Cardiac septum (tissue), 1 donor: ENCODE measurements at regions not wholly inside any gene's neighbourhood (a gene's known extent, or its start where the extent isn't known, plus 50 kb on each side); places are given as distances from the start of the nearest gene placed in this dataset.

Source experiments
- DNase-seq: peaks from one replicate; pipeline ENCODE4 v3.0.0-alpha.2; 2020; ENCODE audit warnings: low spot score
- intact Hi-C: fragments of 100-400 bp; cut with DNase I; formaldehyde crosslinking; loops from one replicate; pipeline ENCODE4 v1.14.0; 2022
- donor health status: DM: no; HTN: no; CAD: no.

DNA sequence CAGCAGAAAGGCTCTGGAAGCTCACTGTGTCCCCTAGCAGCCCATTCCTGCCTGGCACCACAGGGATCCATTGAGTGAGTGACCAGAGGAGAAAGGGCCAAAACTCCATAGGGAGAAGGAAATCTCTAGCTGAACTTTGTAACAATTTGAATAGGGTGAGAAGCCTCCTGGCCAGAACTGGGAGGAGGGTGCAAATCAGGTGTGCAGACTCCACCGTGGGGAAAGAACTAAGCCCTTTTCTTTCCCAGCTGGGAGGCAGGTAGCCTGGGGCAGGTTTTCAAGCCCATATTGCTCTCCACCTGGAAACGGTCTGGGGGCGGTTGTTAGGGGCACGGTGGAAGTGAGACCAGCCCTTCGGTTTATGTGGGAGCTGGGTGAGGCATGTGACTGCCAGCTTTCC is 227.2 kb downstream of the SNCA start:
- intact Hi-C loops = no loop called here
- DNase-seq = no peak

DNA sequence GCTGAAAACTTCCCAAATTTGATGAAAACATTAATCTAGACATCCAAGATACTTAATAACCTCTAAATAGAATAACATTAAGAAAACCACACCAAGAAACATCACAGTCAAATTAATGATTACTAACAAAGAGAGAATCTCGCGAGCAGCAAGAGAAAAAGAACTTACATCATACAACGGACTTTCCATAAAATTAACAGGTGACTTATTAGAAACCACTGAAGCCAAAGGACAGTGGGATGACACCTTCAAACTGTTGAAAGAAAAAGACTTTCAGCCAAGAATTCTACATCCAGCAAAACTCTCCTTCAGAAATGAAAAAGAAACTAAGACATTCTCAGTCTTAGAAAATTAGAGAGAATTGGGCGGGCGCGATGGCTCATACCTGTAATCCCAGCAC is 232.0 kb downstream of the SNCA start:
- intact Hi-C loops = no loop called here
- no peak for DNase-seq

DNA sequence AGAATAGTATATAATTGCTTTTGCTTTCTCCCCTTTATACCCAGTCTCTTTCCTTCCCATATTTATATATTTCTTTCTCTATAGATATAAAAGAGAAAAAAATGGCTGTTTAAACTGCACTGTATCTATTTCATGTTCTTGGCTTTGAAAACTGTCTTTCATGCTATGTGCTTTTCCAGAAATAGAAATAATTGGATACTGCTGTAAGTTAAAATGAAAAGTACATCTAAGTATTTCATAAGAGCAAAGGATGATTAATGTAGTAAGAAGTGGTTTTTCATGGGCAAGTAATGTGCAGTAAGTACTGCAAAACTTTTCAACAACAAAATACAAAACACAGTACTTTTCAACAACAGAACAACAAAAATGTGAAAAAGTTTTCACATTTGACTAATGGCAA is 237.9 kb downstream of the SNCA start:
- intact Hi-C loops = no loop called here
- no peak for DNase-seq

DNA sequence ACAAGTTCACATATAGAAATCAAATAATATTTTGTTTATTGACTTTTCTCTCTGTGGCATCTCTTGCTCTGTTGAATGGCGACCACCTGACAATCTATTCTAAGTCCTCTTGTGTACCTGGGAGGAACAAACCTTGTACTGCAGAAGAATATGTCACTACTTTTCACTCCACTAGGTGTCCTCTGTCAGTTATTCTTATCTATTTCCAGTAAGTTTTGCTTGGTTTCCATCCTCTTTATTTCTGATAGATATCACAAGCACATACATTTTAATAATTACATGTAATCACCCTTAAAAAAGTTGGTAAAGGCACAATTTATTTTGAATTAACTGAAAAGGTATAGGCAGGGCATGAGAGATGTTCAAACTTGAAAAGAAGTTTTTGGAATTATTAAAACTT is 238.4 kb downstream of the SNCA start:
- intact Hi-C loops = no loop called here
- DNase-seq = no peak

DNA sequence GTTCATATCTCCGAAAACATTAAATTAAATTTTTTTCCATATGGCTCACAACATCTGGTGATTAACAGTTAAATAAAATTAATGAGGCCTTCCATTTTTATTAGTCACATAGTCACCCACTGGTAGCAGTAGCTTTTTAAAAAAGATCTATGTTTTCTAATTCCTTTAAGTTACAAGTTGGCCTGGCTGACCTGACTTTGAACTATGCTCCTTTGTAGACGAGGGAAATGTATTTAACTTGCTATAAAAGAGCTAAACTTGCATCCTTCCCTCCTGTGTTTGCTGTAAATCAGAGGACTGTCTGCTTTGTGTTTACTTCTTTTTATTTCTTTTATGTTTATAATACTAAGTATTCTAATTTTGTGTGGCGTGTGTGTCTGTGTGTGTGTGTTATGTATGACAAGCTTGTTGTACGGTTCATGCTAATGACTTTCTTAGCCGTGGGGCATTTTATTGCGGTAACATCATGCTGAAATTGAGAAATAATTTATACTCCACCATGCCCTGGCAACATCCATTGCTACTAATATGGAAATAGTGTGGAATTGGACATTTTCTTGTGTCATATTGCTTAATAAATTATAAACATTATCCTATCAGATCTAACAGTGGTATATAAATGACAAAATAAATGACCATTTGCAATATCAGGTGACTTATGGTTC is 241.7 kb downstream of the SNCA start:
- intact Hi-C loops = no loop called here
- no peak for DNase-seq

DNA sequence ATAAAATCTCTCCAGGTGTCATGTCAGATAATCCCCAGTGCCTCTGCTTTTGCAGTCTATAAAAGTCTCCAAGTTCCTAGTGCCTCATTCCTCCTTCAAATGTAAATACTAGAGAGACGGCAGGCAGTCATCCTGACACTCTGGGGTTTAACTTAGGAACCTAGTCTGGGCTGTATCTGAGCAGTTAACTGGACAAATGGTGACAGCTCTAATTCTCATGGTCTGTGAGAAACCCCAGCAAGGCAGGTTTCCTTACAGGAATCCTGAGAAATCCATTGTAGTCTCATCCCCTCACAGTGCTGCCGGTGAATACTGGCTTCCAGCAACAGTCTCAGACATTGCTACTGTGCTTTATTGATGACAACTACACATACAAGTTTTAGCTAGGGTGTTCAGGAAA is 246.8 kb downstream of the SNCA start:
- no peak for DNase-seq
- intact Hi-C loops = no loop called here

DNA sequence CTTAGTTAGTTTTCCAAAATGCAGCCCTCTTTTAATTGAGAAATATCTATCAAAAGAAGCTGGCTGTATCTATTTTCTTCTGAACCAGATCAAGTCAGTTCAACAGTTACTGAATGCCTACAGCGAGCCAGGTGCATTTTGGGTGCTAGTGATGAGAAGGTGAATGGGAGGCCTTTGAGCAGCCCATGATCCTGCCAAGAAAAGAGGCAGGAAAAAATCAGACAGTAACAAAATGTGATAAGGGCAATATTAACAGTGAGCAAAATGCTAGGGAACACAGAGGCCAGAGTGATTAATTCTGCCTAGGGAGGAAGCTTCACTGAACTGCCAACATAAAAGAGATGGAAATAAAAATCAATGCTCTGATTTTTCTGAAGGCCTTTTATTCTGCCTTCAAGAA is 248.5 kb downstream of the SNCA start:
- intact Hi-C loops = loop anchor here (10.0 kb wide), 1 partner anchor 316 kb away; no protein-coding TSS in a partner anchor
- DNase-seq = no peak

DNA sequence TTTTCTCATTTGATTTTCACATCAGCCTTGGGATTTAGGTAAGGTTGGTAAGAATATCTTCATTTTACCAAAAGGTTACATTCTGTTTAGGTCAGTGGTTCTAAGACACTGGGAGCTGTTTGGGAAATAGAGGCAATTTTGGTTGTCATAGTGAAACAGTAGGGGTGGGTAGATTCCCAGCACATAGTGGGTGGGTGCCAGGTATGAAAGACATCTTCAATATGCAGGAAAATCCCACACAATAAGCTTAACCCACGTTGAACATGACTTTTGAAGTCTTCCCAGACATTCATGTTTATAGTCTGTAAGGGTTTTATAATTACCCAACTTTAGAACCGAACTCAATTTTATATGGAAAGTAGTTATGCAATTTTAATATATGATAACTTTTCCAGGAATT is 249.6 kb downstream of the SNCA start:
- intact Hi-C loops = loop anchor here (10.0 kb wide), 1 partner anchor 317 kb away; no protein-coding TSS in a partner anchor
- DNase-seq = no peak

DNA sequence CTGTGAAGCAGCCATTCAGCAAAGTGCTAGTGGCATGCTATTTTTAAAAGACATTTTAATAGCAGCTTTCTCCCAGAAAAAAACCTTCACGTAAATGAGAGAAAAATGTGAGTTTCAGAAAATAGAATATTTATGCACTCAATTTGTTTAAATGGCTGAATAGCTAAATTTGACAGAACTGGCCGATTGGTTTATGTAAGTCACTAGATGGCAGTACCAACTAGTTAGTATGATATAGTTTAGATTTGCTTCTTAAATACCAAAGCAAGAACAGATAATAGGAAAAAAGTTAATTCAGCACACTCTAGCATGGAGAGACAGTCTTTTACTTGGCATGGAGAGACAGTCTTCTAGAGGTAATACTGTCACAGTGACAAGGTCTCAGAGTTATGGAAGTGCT is 250.1 kb downstream of the SNCA start:
- intact Hi-C loops = loop anchor here (10.0 kb wide), 1 partner anchor 318 kb away; no protein-coding TSS in a partner anchor
- DNase-seq = no peak

DNA sequence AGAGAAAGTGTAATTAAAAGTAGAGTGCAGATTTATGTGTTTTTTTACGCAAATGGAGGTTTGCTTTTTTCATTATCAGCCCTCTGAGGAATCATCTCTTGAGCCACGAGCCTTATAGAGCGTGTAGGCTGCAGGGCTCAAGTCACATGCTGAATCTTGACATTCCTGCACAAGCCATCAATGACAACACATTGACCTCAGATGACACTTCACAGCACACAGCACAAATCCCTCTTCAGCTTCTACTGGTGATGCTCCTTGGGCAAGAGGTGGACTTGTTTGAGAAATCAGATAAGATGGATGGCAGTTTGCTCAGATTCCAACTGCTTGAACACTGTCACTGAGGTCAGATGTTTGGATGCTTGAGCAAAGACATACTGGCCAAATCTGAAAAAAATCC is 250.6 kb downstream of the SNCA start:
- no peak for DNase-seq

DNA sequence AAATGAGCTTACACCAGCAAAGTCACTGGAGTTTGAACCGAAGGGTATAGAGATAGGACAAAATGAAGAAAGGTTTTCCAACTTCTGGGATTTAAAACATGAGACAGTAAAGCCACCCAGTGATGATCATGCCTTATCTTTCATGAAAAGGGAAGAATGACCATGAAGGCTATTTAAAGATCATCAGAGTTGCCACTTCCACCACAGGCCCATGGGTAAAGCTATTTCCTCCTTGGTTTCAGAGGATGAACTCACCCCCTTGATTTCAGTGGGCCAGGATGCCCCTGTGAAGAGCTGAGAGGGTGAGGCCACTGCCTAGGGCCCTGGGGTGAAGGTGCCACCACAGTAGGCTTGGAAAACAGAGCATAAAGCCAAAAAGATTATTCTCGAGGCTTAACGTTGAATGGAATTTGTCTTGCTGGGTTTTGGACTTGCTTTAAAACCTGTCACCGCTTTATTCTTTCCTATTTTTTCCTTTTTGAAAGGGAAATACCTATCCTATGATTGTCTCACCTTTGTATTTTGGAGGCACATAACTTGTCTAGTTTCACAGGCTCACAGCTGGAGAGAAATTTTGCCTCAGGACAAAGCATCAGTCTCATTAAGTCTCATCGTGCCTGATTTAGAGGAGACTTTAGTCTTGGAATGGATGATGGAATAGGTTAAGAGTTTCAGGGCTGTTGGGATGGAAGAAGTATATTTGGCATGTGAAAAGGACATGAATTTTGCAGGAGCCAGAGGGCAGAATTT is 254.0 kb downstream of the SNCA start:
- intact Hi-C loops = loop anchor here (10.0 kb wide), 1 partner anchor 322 kb away; no protein-coding TSS in a partner anchor

More for the DNA sequence above, 250.6 kb downstream of the SNCA start:
- intact Hi-C loops = loop anchor here (10.0 kb wide), 1 partner anchor 318 kb away; no protein-coding TSS in a partner anchor

DNA sequence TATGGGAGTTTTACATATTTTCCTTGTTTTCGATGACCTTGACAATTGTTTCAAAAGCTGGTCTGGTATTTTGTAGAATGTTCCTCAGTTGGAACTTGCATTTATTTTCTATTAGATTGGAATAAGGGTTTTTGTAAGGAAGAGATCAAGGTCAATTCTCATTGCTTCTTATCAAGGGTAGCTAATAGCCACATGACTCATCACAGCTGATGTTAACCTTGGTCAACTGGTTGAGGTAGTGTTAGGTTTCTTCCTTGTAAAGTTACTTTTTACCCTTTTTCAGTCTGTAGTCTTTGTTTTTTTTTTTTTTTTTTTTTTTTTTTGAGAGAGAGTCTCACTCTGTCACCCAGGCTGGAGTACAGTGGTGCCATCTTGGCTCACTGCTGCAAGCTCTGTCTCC is 257.2 kb downstream of the SNCA start:
- intact Hi-C loops = loop anchor here (10.0 kb wide), 1 partner anchor 325 kb away; no protein-coding TSS in a partner anchor
- DNase-seq = no peak

More for the DNA sequence above, 254.0 kb downstream of the SNCA start:
- DNase-seq = no peak

DNA sequence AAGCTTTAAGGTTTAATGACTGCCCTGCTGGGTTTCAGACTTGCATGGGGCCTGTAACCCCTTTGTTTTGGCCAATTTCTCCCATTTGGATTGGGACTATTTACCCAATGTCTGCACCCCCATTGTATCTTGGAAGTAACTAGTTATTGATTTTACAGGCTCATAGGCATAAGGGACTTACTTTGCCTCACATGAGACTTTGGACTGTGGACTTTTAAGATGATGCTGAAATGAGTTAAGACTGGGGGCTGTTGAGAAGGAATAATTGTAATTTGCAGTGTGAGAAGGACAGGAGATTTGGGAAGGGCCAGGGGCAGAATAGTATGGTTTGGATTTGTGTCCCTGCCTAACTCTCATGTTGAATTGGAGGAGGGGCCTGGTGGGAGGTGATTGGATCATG is 260.7 kb downstream of the SNCA start:
- no peak for DNase-seq
- intact Hi-C loops = no loop called here

DNA sequence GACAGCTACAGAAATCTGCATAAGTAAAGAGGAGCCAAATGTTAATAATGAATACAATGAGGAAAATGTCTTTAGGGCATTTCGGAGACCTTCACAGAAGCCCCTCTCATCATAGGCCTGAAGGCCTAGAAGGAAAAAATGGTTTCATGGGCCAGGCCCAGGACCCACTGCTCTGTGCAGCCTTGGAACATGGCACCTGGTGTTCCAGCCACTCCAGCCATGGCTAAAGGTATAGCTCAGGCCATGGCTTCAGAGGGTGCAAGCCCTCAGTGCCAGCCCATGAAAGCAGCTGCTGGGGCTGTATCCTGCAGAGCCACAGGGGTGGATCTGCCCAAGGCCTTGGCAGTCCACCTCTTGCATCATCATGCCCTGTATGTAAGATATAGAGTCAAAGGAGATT is 261.1 kb downstream of the SNCA start:
- intact Hi-C loops = no loop called here
- DNase-seq = no peak

DNA sequence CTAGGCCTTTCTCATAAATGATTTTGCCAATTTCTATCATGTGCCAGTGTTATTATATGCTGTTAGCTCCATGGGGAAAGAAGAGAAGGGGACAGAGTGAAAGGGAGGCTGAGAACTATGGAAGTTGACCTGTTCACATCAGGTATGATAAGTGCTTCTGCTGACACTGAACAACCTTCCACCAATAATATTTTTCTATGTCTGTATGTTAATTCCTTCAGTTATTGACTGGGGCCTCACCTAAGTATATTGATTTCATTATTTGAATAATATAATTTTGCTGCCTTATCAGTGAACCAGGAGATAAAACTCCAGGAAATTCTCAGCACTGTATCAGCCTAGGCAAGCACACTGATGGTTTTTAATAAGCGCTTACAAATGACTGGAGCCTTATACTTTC is 262.8 kb downstream of the SNCA start:
- intact Hi-C loops = no loop called here
- DNase-seq = no peak

DNA sequence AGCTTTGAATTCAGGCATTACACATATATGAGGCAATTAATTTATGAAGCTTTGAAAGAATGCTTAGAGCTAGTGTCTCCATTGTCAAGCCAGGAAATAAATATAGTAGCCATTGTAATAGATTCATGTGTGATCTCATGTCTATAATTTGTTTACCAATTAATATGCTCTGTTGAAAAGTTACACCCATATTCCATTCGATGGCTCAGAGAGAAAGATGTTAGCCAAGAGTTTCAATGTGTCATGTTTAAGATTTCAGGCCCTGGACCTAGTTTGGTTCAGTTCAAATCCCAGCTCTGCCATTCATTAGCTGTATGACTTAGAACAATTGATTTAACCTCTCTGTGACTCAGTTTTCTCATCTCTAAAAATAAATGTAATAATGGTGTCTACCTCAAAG is 263.3 kb downstream of the SNCA start:
- intact Hi-C loops = no loop called here
- DNase-seq = no peak

DNA sequence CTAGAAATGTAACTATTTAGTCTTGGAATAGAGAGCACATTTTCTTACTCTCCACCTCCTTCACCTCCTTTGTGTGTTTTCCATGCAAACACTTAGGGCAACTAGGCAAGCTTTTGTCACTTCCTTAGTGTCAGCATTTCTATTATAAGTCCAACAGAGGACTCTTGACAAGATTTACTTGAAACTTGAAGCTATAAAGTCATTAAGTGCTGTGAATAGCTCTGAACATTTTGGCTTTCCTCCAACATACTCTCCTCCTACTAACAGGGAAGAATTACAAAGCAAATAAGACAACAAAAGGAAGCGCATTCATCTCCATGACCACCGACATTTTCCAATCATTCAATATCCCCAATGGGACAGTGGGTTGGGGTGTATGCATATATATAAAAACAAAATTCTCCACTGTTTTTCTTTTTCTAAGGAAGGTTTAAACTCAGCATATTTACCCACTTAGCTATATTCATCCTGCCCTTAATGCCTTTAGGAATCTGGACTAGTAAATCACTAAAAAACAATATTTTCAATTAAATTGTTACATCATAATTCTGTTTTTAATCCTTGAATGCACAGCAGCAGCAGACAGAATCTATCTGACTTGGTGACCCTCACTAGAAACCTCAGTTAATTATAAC is 264.6 kb downstream of the SNCA start:
- intact Hi-C loops = no loop called here
- no peak for DNase-seq

DNA sequence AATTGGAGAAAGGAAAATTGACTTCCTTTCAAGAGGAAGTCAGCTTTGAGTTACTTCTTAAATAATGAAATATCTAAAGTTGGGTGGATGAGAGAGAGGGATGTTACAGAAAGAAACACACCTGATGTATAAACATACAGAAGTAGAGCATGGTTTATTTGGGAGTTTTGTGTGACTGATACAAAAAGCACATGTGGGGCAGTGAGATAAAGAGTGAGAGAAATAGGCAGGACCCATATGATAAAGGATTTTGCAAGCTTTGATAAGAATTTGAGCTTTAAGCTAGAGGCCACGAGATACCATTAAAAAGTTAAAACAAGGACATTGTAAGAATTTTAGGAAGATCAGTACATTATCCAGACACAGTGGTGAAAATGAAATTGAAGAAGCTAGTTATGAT is 263.3 kb upstream of the GPRIN3 start:
- intact Hi-C loops = no loop called here
- DNase-seq = no peak

DNA sequence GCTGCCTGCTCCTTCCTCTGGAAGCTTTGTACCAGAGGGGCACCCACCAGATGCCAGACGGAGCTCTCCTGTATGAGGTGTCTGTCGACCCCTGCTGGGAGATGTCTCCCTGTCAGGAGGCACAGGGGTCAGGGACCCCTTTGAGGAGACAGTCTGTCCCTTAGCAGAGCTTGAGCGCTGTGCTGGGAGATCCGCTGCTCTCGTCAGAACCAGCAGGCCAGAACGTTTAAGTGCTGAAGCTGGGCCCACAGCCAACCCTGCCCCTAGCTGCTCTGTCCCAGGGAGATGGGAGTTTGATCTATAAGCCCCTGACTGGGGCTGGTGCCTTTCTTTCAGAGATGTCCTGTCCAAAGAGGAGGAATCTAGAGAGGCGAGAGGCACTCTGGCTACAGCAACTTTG is 260.3 kb upstream of the GPRIN3 start:
- intact Hi-C loops = no loop called here
- DNase-seq = no peak

DNA sequence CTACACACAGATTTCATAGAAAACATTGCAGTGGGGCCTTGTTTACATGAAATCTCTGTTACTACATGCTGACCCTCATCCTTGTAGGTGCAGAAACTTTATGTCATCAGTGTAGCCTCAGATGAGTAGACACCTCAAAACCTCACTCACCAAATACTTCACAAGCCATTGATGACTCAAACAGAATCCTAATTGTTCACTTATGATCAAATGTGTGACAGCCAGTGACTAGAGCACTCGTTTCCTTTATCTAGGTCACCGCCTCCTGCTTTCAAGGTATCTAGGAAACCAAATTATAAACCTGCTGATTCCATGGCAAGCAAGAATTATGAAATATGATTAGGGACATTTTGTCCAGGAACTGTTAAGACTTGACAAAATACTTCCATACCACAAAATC is 255.8 kb upstream of the GPRIN3 start:
- DNase-seq = no peak
- intact Hi-C loops = no loop called here

DNA sequence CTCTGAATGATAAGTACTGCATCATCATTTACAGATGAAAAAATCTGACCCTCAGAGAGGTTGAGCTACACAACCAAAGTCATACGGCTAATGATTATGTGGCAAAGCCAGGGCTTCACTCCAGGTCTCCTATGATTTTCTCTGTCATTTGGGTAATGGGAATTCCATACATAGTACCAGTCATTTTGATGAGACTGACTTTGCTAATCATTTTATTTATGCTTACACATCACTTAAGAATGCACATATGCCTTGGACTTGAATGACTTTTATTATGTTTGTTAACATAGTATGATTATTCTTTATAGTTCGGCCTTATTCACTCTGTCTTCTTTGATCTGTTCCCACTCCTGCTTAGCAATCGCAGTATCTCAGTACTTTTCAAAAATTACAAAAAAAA is 255.1 kb upstream of the GPRIN3 start:
- intact Hi-C loops = no loop called here
- DNase-seq = no peak
